ENCODE measurements at regions not wholly inside any gene's neighbourhood (a gene's known extent, or its start where the extent isn't known, plus 50 kb on each side); places are given as distances from the start of the nearest gene placed in this dataset.

DNA sequence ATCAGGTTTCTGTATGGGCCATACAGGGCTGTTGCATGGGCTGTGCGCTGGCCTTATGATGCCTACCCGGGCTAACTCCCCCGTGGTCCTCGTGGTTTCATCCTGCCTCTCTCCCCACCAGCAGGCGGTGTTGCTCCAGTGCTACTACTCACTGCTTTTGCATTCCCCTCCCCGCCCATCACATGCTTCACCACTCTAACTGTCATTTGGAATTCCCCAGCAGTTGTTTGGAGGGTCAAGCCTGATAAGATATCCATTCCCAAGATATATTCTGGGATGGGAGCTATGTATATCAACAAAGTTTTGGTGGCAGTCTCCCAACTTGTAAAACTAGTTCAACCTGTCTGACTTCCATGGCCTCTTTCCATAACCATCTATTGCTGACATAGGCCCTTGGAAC lies 233.2 kb upstream of the SOX4 start:
- no peaks in the 10 kb centered on the region for H3K36me3 ChIP-seq (ENCODE audit: low read depth)
- no peaks in the 10 kb centered on the region for H3K4me1 ChIP-seq (ENCODE audit: insufficient read depth)
- TF ChIP-seq EZH2phosphoT487 (IDR thresholded peaks at IDR 0.05; ENCODE audit: insufficient read depth, low read depth) (no peak), EZH2 (IDR thresholded peaks at IDR 0.05; ENCODE audit: insufficient read depth, poor library complexity, severe bottlenecking) (no peak)
- H3F3A ChIP-seq (ENCODE audit: insufficient read depth), result no peaks in the 10 kb centered on the region
- H3K27ac ChIP-seq, result no peak overlapping the region
- no peak overlapping the region for H3K9ac ChIP-seq
- no peaks in the 10 kb centered on the region for H3K27me3 ChIP-seq (replicated peaks; ENCODE audit: insufficient read depth)
- in situ Hi-C loops (cut with MboI), result no loop called here
- no peaks in the 10 kb centered on the region for H3K79me2 ChIP-seq (ENCODE audit: insufficient read depth)
- no peaks in the 10 kb centered on the region for H4K20me1 ChIP-seq (ENCODE audit: insufficient read depth)
- H3K9me3 ChIP-seq (ENCODE audit: low read depth), result no peaks in the 10 kb centered on the region
- H3K4me2 ChIP-seq (ENCODE audit: unreplicated experiment), result no peak overlapping the region
- H3K4me3 ChIP-seq, result no peak overlapping the region
- WGBS, 2 experiments (ENCODE audit: low coverage in 1 of 2, low lambda C conversion rate in 2 of 2, missing lambda C conversion rate in 2 of 2), result 76 to 85% methylated on average over 4 to 6 of the region's 6 CpGs
- H2AFZ ChIP-seq, result no peak overlapping the region
- H3K9me2 ChIP-seq (ENCODE audit: insufficient read depth), result no peaks in the 10 kb centered on the region
- DNase-seq, result no peak

DNA sequence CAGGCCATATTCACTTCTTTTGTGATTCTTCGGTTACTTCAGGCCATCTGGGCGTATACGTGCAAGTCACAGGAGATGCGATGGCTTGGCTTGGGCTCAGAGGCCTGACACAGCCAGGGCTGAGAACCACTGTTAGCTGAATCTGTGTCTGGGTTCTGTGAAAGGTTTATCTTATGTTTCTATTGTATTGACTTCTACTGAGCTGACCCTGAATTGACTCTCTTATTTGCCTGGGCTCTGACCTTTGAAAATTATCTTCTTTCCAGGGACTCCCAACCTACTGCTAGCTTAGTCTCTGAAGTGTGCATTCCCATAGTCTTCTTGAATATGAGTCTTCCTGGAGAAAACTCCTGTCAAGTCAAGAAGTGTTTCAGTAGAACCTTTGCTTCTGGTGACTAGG lies 226.4 kb upstream of the SOX4 start:
- H3K4me1 ChIP-seq (ENCODE audit: insufficient read depth), result peaks cover 7% of the 10 kb centered on the region
- H3K9me2 ChIP-seq (ENCODE audit: insufficient read depth), result no peaks in the 10 kb centered on the region
- no peak overlapping the region for H2AFZ ChIP-seq
- H3K9me3 ChIP-seq (ENCODE audit: low read depth), result no peaks in the 10 kb centered on the region
- H3K4me3 ChIP-seq, result no peak overlapping the region
- no peak for TF ChIP-seq EZH2phosphoT487 (IDR thresholded peaks at IDR 0.05; ENCODE audit: insufficient read depth, low read depth)
- no peak for TF ChIP-seq EZH2 (IDR thresholded peaks at IDR 0.05; ENCODE audit: insufficient read depth, poor library complexity, severe bottlenecking)
- H3K79me2 ChIP-seq (ENCODE audit: insufficient read depth), result no peaks in the 10 kb centered on the region
- no peaks in the 10 kb centered on the region for H3K36me3 ChIP-seq (ENCODE audit: low read depth)
- no peak overlapping the region for H3K4me2 ChIP-seq (ENCODE audit: unreplicated experiment)
- H3K27me3 ChIP-seq (replicated peaks; ENCODE audit: insufficient read depth), result no peaks in the 10 kb centered on the region
- no peaks in the 10 kb centered on the region for H4K20me1 ChIP-seq (ENCODE audit: insufficient read depth)
- no peak for DNase-seq
- H3K27ac ChIP-seq, result no peak overlapping the region
- WGBS, 2 experiments (ENCODE audit: low coverage in 1 of 2, low lambda C conversion rate in 2 of 2, missing lambda C conversion rate in 2 of 2), result 90 to 96% methylated on average over 4 of the region's 4 CpGs
- no peak overlapping the region for H3K9ac ChIP-seq
- in situ Hi-C loops (cut with MboI), result no loop called here
- no peaks in the 10 kb centered on the region for H3F3A ChIP-seq (ENCODE audit: insufficient read depth)

- no peak overlapping the region for H3K9ac ChIP-seq
- H3K4me3 ChIP-seq, result no peak overlapping the region
- H3F3A ChIP-seq (ENCODE audit: insufficient read depth), result no peaks in the 10 kb centered on the region
- DNase-seq, result no peak
- H3K36me3 ChIP-seq (ENCODE audit: low read depth), result no peaks in the 10 kb centered on the region
- no peaks in the 10 kb centered on the region for H4K20me1 ChIP-seq (ENCODE audit: insufficient read depth)
- no peaks in the 10 kb centered on the region for H3K27me3 ChIP-seq (replicated peaks; ENCODE audit: insufficient read depth)
- peaks cover 9% of the 10 kb centered on the region for H3K4me1 ChIP-seq (ENCODE audit: insufficient read depth)
- H3K4me2 ChIP-seq (ENCODE audit: unreplicated experiment), result no peak overlapping the region
- 73 to 78% methylated on average over 3 of the region's 3 CpGs for WGBS, 2 experiments (ENCODE audit: low coverage in 1 of 2, low lambda C conversion rate in 2 of 2, missing lambda C conversion rate in 2 of 2)
- no peak overlapping the region for H2AFZ ChIP-seq
- H3K27ac ChIP-seq, result no peak overlapping the region
- TF ChIP-seq EZH2 (IDR thresholded peaks at IDR 0.05; ENCODE audit: insufficient read depth, poor library complexity, severe bottlenecking) (no peak), EZH2phosphoT487 (IDR thresholded peaks at IDR 0.05; ENCODE audit: insufficient read depth, low read depth) (no peak)
- no peaks in the 10 kb centered on the region for H3K79me2 ChIP-seq (ENCODE audit: insufficient read depth)
- in situ Hi-C loops (cut with MboI), result no loop called here
- no peaks in the 10 kb centered on the region for H3K9me2 ChIP-seq (ENCODE audit: insufficient read depth)
- no peaks in the 10 kb centered on the region for H3K9me3 ChIP-seq (ENCODE audit: low read depth)
These were observed 225.8 kb upstream of the SOX4 start for GRCh38 chr6:21367649-21368154.

DNA sequence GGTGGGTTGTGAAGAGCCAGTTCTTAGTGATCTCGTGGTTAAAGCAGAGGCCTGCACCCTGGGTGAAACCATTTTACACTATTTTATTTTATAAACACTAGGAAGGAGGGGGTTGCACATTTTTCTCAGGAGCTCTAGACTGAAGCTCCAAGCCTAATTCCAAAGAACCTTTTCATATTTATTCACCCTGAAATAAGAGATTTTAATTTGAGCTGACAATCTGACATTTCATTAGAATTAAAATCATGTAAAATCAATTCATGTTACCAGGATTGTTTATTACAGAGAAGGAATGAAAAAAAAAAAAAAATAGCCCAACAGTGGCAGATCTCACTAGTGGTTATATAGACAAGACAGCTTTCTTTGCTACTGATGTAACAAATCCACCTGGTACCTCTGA lies 222.5 kb upstream of the SOX4 start:
- Histone ChIP-seq H4K20me1 (ENCODE audit: insufficient read depth) (no peaks in the 10 kb centered on the region), H3K4me3 (no peak overlapping the region), H3K4me2 (ENCODE audit: unreplicated experiment) (no peak overlapping the region), H3K9ac (no peak overlapping the region), H3F3A (ENCODE audit: insufficient read depth) (no peaks in the 10 kb centered on the region), H3K9me3 (ENCODE audit: low read depth) (no peaks in the 10 kb centered on the region), H2AFZ (no peak overlapping the region), H3K36me3 (ENCODE audit: low read depth) (no peaks in the 10 kb centered on the region), H3K79me2 (ENCODE audit: insufficient read depth) (no peaks in the 10 kb centered on the region), H3K4me1 (ENCODE audit: insufficient read depth) (peaks cover 9% of the 10 kb centered on the region), H3K27ac (no peak overlapping the region), H3K27me3 (replicated peaks; ENCODE audit: insufficient read depth) (no peaks in the 10 kb centered on the region), H3K9me2 (ENCODE audit: insufficient read depth) (no peaks in the 10 kb centered on the region)
- 42 to 60% methylated on average over 1 of the region's 1 CpG for WGBS, 2 experiments (ENCODE audit: low coverage in 1 of 2, low lambda C conversion rate in 2 of 2, missing lambda C conversion rate in 2 of 2)
- in situ Hi-C loops (cut with MboI), result no loop called here
- no peak for DNase-seq
- TF ChIP-seq EZH2phosphoT487 (IDR thresholded peaks at IDR 0.05; ENCODE audit: insufficient read depth, low read depth) (no peak), EZH2 (IDR thresholded peaks at IDR 0.05; ENCODE audit: insufficient read depth, poor library complexity, severe bottlenecking) (no peak)

DNA sequence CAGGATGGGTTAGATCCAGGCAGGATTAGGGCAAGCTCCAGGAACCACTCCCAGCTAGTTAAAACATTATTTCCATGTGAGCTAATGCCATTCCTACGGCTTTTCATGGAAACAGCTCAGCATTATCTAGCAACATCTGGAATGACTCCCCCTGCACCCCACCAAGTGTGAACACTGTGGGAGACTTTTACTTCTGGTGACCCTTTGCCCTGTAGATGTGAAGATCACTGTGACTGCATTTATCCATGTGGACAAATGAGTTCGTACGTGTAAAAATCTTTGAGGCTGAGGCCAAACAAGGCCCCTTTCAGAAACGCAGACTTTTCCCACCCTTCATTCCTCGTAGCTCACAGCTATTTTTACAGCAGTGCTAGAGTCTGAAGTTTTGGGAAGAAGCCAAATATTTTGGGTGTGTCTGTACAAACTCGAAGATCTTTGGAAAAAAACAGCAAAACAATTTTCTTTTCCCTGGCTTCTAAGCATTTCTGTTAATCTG lies 221.8 kb upstream of the SOX4 start:
- no peaks in the 10 kb centered on the region for H3K36me3 ChIP-seq (ENCODE audit: low read depth)
- no peak overlapping the region for H3K4me3 ChIP-seq
- TF ChIP-seq EZH2 (IDR thresholded peaks at IDR 0.05; ENCODE audit: insufficient read depth, poor library complexity, severe bottlenecking) (no peak), EZH2phosphoT487 (IDR thresholded peaks at IDR 0.05; ENCODE audit: insufficient read depth, low read depth) (no peak)
- peak overlapping the region; percentile 24 for H2AFZ ChIP-seq
- H3K9me2 ChIP-seq (ENCODE audit: insufficient read depth), result no peaks in the 10 kb centered on the region
- no peaks in the 10 kb centered on the region for H3K27me3 ChIP-seq (replicated peaks; ENCODE audit: insufficient read depth)
- in situ Hi-C loops (cut with MboI), result no loop called here
- H3F3A ChIP-seq (ENCODE audit: insufficient read depth), result no peaks in the 10 kb centered on the region
- peaks cover 9% of the 10 kb centered on the region for H3K4me1 ChIP-seq (ENCODE audit: insufficient read depth)
- no peaks in the 10 kb centered on the region for H3K79me2 ChIP-seq (ENCODE audit: insufficient read depth)
- 20 to 23% methylated on average over 6 of the region's 6 CpGs for WGBS, 2 experiments (ENCODE audit: low coverage in 1 of 2, low lambda C conversion rate in 2 of 2, missing lambda C conversion rate in 2 of 2)
- no peak overlapping the region for H3K27ac ChIP-seq
- H3K9ac ChIP-seq, result no peak overlapping the region
- DNase-seq, result peak; percentile 47
- H3K4me2 ChIP-seq (ENCODE audit: unreplicated experiment), result no peak overlapping the region
- no peaks in the 10 kb centered on the region for H4K20me1 ChIP-seq (ENCODE audit: insufficient read depth)
- H3K9me3 ChIP-seq (ENCODE audit: low read depth), result no peaks in the 10 kb centered on the region

Measured in GM23248 (cell line).